ENCODE measurements at regions not wholly inside any gene's neighbourhood (a gene's known extent, or its start where the extent isn't known, plus 50 kb on each side); places are given as distances from the start of the nearest gene placed in this dataset.

DNA sequence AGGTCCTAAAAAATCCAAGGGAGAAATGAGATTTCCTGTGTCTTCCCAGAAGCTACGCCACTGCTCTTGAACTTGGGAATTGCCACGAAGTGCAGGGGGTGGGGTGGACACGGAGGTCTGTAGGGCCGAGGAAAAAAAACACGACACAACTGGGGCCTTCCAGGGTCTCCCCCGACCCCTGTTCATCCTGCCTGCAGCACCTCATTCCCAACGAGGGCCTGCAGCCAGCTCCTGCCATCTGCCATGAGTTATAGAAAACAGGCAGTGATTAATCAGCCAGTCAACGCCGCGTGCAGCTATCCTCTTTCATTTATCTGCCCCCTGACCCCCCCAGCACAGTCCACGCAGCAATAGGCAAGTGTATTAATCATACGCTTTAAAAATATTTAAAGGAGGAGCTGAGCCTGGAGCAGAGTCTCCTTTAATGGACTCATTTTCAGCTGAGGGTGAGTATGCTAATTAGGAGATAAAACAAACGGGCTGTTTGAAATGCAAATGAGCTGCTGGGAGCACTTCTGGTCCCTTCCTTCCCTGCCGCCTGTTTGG lies 209.9 kb downstream of the TFCP2L1 start:
- peak; percentile 100 for TF ChIP-seq POLR2AphosphoS5 (IDR thresholded peaks at IDR 0.05; ENCODE audit: low read depth, low read length)
- TF ChIP-seq, protein P1, sequence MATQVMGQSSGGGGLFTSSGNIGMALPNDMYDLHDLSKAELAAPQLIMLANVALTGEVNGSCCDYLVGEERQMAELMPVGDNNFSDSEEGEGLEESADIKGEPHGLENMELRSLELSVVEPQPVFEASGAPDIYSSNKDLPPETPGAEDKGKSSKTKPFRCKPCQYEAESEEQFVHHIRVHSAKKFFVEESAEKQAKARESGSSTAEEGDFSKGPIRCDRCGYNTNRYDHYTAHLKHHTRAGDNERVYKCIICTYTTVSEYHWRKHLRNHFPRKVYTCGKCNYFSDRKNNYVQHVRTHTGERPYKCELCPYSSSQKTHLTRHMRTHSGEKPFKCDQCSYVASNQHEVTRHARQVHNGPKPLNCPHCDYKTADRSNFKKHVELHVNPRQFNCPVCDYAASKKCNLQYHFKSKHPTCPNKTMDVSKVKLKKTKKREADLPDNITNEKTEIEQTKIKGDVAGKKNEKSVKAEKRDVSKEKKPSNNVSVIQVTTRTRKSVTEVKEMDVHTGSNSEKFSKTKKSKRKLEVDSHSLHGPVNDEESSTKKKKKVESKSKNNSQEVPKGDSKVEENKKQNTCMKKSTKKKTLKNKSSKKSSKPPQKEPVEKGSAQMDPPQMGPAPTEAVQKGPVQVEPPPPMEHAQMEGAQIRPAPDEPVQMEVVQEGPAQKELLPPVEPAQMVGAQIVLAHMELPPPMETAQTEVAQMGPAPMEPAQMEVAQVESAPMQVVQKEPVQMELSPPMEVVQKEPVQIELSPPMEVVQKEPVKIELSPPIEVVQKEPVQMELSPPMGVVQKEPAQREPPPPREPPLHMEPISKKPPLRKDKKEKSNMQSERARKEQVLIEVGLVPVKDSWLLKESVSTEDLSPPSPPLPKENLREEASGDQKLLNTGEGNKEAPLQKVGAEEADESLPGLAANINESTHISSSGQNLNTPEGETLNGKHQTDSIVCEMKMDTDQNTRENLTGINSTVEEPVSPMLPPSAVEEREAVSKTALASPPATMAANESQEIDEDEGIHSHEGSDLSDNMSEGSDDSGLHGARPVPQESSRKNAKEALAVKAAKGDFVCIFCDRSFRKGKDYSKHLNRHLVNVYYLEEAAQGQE (IDR thresholded peaks at IDR 0.05; ENCODE audit: insufficient read depth in 1 of 2, low read depth in 2 of 2, low read length in 2 of 2) = 0 out of 4 replicates have a peak, but pooled peaks of 1 of the 2 experiments have one; percentile 37
